ENCODE measurements at regions not wholly inside any gene's neighbourhood (a gene's known extent, or its start where the extent isn't known, plus 50 kb on each side); places are given as distances from the start of the nearest gene placed in this dataset.

GRCh38 chr12:115403689-115404088 is 719.7 kb upstream of the TBX3 start:
- Histone ChIP-seq H3K4me3 (ENCODE audit: low read depth in 2 of 2, low read length in 1 of 2) (no peak overlapping the region), H3K36me3 (replicated peaks in 1 of 2; ENCODE audit: control insufficient read depth in 1 of 2, insufficient read depth in 2 of 2, low read length in 1 of 2) (no peaks in the 10 kb centered on the region), H3K9ac (no peak overlapping the region), H3K4me2 (no peak overlapping the region), H4K20me1 (ENCODE audit: insufficient read depth) (no peaks in the 10 kb centered on the region), H2AFZ (ENCODE audit: low read depth) (no peak overlapping the region), H3K27me3 (ENCODE audit: insufficient read depth) (no peaks in the 10 kb centered on the region), H3K9me3 (no peaks in the 10 kb centered on the region), H3F3A (replicated peaks; ENCODE audit: insufficient read depth) (peaks cover 2% of the 10 kb centered on the region), H3K4me1 (ENCODE audit: control insufficient read depth in 1 of 2, insufficient read depth in 2 of 2, low read depth in 1 of 2, low read length in 1 of 2) (peaks cover 0 to 3% of the 10 kb centered on the region in 2 experiments; a peak in 2 of 4 replicates), H3K9me2 (no peaks in the 10 kb centered on the region), H3K79me2 (ENCODE audit: insufficient read depth) (no peaks in the 10 kb centered on the region), H3K27ac (ENCODE audit: low read depth in 2 of 2, low read length in 1 of 2) (no peak overlapping the region)
- no peak for DNase-seq
- WGBS (ENCODE audit: low lambda C conversion rate), result 96% methylated on average over 5 of the region's 5 CpGs
- ChIA-PET CTCF (no interaction called here), POLR2A (no interaction called here)
- no peak for TF ChIP-seq EP300 (IDR thresholded peaks at IDR 0.05; ENCODE audit: borderline replicate concordance in 1 of 2, low read depth in 1 of 2, low read length in 1 of 2)
- TF ChIP-seq, protein P1, sequence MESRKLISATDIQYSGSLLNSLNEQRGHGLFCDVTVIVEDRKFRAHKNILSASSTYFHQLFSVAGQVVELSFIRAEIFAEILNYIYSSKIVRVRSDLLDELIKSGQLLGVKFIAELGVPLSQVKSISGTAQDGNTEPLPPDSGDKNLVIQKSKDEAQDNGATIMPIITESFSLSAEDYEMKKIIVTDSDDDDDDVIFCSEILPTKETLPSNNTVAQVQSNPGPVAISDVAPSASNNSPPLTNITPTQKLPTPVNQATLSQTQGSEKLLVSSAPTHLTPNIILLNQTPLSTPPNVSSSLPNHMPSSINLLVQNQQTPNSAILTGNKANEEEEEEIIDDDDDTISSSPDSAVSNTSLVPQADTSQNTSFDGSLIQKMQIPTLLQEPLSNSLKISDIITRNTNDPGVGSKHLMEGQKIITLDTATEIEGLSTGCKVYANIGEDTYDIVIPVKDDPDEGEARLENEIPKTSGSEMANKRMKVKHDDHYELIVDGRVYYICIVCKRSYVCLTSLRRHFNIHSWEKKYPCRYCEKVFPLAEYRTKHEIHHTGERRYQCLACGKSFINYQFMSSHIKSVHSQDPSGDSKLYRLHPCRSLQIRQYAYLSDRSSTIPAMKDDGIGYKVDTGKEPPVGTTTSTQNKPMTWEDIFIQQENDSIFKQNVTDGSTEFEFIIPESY (IDR thresholded peaks at IDR 0.05; ENCODE audit: borderline replicate concordance, low read depth), result no peak
- TF ChIP-seq EZH2phosphoT487 (IDR thresholded peaks at IDR 0.05; ENCODE audit: borderline replicate concordance, low read depth), result no peak
- no peak for TF ChIP-seq RXRA (IDR thresholded peaks at IDR 0.05; ENCODE audit: borderline replicate concordance, low read depth)
- TF ChIP-seq GABPA (IDR thresholded peaks at IDR 0.05; ENCODE audit: low read depth), result no peak
- TF ChIP-seq USF1 (IDR thresholded peaks at IDR 0.05; ENCODE audit: borderline replicate concordance, low read depth), result no peak
- TF ChIP-seq SIN3A (IDR thresholded peaks at IDR 0.05; ENCODE audit: borderline replicate concordance, low read depth, low read length), result no peak
- no peak for TF ChIP-seq NRF1 (IDR thresholded peaks at IDR 0.05; ENCODE audit: low read depth, low read length)
- TF ChIP-seq FOXJ3 (CRISPR knock-in tag; IDR thresholded peaks at IDR 0.05), result no peak
- TF ChIP-seq TEAD4 (IDR thresholded peaks at IDR 0.05; ENCODE audit: borderline replicate concordance, insufficient read depth), result no peak
- TF ChIP-seq MEF2A (IDR thresholded peaks at IDR 0.05; ENCODE audit: borderline replicate concordance, low read depth), result no peak
- no peak for TF ChIP-seq CTCF (IDR thresholded peaks at IDR 0.05)
- TF ChIP-seq, protein P2, sequence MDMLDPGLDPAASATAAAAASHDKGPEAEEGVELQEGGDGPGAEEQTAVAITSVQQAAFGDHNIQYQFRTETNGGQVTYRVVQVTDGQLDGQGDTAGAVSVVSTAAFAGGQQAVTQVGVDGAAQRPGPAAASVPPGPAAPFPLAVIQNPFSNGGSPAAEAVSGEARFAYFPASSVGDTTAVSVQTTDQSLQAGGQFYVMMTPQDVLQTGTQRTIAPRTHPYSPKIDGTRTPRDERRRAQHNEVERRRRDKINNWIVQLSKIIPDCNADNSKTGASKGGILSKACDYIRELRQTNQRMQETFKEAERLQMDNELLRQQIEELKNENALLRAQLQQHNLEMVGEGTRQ (IDR thresholded peaks at IDR 0.05; ENCODE audit: borderline replicate concordance, low read depth, low read length), result no peak
- TF ChIP-seq MXI1 (IDR thresholded peaks at IDR 0.05; ENCODE audit: low read depth, low read length), result no peak
- TF ChIP-seq GATA2 (CRISPR knock-in tag; IDR thresholded peaks at IDR 0.05), result no peak
- no peak for TF ChIP-seq TCF12 (IDR thresholded peaks at IDR 0.05)
- no peak for TF ChIP-seq JUND (IDR thresholded peaks at IDR 0.05)
- no peak for TF ChIP-seq ELF1 (IDR thresholded peaks at IDR 0.05)
- no peak for TF ChIP-seq PBX3 (IDR thresholded peaks at IDR 0.05)

Measured in SK-N-SH (cell line).